HG03045 (cell line): ENCODE measurements at regions not wholly inside any gene's neighbourhood (a gene's known extent, or its start where the extent isn't known, plus 50 kb on each side); places are given as distances from the start of the nearest gene placed in this dataset.
A peak's percentile ranks its signal among the peaks of the same experiment; 100 is the strongest.

Experiments used
- ATAC-seq: cut with Tn5 transposase; IDR thresholded peaks from one replicate; pipeline ENCODE4 v1.9.1; 2021; ENCODE audit warnings: mild to moderate bottlenecking, moderate library complexity; ENCODE audit not compliant: unreplicated experiment

DNA sequence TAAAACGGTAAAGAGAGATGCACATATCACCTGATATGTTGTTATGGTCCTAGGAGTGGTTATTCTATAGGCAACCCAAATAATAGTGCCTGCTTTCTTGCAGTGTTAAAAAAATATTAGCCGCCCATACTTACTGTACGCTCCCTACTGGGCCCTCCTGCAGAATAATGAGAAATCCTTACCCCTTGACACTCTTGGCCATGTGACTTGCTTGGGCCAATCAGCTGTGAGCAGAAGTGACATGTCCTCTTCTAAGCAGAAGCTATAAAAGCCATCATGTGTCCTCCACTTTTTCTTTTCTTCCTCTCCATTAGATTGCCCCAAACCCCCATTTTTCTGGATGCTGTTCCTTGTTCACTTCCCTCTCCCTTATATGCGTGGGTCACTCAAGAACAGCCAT lies 90.5 kb upstream of the SPRED2 start:
- no peak for ATAC-seq

DNA sequence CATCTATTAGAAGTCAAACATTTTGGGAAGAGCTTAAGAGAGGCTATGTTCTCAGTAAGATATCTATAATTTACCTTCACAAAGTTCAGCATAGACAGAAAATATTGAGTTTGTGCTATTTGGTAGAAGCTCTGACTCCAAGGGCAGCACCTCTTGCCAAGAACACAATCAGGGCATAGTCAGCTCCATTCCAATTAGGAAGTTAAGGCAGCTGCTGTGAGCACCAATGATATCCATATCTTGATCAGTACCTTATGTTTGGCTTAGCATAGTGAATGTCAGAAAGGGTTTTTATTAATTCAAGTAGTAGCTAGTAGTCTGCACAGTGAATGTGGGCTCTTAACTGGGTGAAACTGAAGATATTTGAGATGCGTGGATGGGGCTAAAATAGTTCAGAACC lies 86.4 kb upstream of the SPRED2 start:
- no peak for ATAC-seq

DNA sequence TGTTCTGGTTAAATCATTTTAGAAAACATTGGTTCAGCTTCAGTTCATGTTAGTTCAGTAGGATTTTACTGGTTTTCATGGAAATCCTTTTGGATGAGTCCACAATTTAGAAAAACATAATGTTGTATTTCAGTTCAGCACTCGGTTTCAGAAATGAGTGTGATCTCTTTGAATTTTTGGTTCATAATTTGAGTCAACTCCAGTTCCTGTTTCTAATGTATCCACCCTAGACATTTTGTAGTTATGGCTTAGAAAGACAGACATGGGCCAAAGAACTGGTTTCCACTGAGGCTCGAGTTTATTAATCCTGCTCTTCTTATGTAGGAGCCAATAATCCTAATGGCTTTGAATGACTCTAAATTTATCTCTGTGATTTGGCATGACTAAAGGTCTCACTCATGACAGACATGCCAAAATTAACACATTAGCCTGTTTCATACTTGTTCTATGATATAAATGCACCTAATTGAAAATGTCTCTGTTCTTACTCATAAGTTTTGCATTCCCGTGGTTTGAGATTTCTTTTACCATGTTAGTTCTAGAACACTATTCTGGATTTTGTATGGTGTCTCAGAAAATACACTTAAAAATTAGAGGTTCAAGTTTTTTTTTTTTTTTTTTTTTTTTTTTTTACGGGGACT lies 82.3 kb upstream of the SPRED2 start:
- ATAC-seq, result no peak

DNA sequence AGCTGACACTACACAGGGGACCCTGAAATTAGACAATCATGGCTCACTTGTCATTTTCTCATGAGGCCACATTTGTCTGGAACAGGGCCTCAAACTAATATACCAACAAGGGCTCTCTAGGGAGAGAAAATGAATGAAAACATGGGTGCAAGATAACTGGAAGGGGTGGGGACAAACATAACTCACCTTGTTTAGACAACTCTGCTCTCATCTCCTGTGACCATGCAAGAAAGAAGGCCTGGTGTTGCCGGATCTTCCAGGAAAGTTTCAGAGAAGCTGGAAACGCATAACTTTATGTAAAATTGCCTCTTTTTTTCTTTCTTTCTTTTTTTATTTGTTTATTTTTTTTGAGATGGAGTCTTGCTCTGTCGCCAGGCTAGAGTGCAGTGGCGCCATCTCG lies 80.4 kb upstream of the SPRED2 start:
- no peak for ATAC-seq

DNA sequence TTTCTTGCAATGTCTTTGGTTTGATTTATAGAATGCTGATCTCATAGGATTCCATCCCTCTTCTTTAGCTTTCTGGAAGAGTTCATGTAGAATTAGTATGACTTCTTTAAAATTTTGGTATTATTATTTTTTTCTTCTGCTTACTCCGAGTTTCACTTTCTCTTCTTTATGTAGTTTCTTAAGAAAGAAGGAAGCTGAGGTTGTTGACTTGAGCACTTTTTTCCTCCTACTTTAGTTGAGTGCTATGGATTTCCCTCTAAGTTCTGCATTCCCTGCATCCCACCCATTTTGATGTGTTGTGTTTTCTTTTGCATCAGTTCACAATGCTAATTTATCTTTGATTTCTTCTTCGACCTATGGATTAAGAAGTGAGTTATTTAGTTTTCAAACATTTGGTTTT lies 78.9 kb upstream of the SPRED2 start:
- ATAC-seq, result no peak

DNA sequence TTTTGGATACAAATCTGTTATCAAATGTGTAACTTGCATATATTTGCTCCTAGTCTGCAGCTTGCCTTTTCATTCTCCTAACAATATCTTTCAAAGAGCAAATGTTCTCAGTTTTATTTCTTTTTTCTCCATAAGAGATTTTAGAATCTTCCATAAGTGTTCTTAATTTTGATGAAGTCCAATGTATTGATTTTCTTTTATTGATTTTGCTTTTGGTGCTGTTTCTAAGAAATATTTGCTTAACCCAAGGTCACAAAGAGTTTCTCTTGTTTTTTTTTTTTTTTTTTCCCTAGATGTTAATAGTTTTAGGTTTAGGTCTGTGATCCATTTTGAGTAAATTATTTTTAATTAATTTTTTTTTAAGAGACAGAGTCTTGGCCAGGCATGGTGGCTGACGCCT lies 75.8 kb upstream of the SPRED2 start:
- no peak for ATAC-seq

DNA sequence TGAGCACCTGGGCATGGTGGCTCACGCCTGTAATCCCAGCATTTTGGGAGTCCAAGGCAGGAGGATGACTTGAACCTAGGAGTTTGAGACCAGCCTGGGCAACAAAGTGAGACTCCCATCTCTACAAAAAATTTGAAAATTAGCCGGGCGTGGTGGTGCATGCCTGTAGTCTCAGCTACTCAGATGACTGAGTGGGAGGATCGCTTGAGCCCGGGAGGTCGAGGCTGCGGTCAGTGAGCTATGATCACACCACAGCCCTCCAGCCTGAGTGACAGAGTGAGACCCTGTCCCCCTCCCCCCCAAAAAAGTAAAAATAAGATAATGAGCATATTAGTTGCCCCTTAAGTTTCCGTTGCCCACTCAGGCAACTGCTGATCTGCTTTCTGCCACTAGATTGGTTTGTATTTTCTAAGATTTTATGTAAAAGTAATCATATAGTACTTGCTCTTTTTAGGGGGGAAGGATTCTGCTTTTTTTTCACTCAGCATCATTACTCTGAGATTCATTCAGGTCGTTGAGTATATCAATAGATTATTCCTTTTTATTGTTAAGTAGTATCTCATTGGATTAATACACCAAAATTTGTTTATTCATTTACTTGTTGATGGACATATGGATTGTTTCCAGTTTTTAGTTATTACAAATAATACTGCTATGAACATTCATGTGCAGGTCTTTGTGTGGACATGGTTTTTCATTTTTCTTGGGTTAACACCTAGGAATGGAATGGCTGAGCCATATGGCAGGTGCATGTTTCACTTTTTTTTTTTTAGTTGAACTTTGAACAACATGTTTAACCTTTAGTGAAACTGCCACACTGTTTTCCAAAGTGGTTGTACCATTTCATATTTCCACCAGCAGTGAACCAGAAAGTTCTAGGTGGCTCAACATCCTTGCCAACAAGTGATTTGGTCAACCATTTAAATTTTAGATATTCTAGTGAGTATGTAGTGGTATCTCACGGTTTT lies 75.0 kb upstream of the SPRED2 start:
- no peak for ATAC-seq

DNA sequence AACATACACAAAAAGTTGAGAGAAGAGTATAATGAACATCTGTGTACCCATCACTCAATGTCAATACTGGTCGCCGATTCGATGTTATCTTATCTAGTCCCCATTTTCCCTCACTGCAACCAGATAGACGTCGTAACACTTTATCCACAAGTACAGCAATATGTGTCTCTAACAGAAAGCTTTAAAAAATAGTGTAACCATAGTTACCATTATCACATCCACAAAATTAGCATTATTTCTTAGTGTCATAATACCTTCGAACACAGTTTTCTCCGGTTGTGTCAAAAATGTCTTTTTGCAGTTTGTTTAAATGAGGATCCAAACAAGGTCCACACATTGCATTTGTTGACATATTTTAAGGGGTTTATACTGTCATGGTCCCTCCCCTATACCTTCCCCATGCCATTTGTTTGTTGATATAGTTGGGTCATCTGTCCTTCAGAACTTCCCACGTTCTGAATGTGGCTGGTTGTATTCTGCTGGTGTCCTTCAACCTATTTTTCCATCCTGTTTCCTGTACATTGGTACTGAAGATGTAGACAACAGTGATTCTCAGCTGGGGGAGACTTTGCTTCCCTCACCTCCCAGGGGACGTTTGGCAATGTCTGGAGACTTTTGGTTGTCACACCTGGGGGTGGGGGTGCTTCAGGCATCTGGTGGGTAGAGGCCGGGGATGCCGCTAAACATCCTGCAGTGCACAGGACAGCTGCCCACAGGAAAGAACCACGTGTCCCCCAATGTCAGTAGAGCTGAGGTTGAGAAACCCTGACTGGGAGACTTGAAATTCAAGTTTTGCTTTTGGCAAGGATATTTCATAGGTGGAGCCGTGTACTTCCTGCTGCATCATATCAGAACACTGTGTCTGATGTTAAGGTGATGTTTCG lies 72.7 kb upstream of the SPRED2 start:
- ATAC-seq, result no peak

DNA sequence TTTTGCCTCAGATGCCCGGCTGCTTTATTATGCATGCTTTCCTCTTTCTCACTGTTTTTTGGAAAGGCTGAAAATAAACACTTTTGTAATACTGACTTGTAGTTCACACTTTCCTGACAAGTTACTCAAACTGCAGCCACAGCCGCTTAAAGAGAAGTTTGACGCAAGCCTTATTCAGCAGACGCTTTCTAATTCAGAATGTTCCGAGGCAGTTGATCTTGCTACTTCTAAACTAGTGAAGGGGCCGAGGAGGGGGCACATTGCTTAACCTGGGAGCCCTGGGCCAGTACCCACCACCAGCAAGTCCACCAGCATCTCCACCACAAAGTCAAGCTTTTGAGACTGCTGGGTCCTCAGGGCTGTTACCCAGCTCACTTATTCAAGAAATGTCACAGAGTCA lies 71.8 kb upstream of the SPRED2 start:
- ATAC-seq, result no peak

DNA sequence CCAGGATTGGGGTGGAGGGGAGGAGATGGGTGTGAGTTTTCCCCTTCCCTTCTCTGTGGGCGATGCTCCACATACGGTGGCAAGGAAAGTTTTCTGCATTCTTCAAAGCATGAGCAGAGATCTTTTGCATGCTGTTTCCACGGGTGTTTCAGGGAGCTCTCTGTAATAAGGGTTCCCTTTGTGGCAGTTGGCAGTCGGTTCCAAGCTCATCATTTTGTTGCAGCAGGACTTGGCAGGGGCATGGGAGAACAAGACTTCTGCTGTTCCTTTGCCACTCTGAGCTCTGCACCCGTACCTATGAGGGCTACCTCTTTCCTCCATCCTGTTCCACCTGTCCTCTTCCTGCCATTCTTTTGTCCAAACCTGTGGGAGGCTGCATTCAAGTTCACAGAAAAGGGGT lies 71.3 kb upstream of the SPRED2 start:
- ATAC-seq, result no peak

DNA sequence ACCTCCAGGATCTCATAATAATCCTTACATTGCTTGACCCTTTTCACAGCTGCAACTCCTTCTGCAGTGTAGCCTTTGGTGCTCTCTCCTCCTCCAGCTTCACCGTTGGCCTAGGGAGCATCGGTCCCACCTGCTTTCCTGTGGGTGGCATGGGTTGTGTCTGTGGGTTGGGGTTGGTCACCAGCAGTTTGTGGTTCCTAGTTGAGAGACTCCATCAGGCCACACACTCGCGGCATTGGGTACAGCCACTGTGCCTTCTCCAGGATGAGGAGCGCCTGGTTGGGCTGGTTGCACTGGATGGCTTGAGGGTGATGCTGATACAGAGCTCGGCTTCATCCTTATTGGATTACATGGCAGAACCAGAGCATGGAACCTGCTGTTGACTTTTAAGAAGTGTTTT lies 69.4 kb upstream of the SPRED2 start:
- no peak for ATAC-seq

DNA sequence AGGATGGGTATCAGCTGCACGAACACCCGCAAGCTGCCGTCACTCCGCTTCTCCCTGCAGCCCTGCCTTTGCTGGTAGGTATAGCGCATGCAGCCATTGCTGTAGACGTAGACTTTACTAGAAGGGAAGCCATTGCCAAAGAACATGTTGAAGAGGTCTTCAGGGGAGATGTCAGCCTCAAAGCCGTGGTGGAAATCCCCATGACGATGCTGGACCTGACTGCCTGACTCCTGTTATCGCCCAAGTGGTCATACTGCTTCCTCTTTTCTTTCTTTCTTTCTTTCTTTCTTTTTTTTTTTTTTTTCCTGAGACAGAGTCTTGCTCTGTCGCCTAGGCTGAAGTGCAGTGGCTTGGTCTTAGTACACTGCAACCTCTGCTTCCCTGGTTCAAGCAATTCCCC lies 68.7 kb upstream of the SPRED2 start:
- peak; percentile 56 for ATAC-seq

DNA sequence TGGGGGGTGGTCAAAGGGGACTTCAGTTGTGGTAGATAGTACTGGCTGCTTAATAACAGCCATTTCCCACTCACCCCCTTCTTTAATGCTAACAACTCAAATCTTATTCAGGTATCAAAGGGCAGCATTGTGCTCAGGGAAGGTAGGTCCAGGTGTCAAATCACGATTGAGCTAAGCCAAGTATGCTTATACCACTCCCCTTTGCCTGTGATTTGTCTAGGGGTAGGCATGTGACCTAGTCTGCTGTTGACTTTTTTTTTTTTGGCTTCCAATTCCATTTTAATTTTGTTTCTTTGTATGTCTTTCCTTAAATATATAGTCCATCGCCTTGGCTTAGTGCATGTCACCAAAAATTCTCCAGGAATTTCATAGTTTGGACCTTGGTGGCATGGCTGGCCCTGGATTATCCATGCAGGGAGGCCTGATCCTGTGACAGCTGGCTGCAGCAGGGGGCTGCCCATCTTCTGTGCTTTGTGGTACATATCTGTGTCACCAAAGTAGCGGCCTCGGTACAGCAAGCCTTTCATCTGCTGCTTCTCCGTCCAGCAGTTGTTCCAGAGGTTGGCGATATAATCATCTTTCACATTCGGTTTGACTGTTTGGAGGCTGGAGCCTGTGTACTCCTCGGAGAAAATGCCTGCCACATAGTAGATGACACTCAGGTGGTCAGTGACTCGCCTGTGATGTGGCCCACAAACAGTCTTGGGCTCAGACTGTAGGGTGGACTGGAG lies 68.1 kb upstream of the SPRED2 start:
- peak; percentile 45 for ATAC-seq

DNA sequence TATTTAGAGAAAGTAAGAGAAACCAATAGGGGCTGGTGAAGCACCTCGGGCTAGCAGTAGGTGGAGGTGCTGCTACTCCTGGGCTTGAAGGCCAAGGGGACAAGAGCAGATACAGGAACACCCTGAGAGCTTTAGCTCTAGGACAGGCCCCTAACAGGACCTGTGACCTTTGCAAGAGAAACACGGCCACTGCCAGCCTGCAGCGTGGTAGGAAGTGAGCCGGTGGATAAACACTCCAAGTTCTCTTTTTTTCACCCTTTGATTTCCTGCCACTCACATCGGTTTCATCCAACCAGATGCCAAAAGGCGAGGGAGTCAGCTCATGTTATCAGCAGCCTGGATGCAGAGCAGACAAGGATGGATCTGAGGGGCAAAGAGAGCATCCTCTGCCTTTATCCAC lies 66.8 kb upstream of the SPRED2 start:
- ATAC-seq, result no peak

DNA sequence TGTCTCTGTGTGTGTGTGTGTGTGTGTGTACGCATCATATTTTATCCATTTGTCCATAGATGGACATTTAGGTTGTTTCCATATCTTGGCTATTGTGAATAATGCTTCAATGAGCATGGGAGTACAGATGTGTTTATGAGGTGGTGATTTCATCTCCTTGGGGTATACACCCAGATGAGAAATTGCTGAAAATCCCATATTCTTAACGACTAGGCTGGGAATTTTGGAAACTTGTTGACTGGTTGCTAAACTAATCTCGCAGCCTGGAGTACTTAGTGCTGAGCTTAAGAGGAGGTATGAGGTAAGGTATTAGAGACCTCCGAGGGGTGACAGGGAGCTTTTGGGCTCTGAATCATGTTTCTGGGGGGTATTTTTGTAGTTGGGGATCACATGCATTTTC lies 66.0 kb upstream of the SPRED2 start:
- ATAC-seq, result no peak

DNA sequence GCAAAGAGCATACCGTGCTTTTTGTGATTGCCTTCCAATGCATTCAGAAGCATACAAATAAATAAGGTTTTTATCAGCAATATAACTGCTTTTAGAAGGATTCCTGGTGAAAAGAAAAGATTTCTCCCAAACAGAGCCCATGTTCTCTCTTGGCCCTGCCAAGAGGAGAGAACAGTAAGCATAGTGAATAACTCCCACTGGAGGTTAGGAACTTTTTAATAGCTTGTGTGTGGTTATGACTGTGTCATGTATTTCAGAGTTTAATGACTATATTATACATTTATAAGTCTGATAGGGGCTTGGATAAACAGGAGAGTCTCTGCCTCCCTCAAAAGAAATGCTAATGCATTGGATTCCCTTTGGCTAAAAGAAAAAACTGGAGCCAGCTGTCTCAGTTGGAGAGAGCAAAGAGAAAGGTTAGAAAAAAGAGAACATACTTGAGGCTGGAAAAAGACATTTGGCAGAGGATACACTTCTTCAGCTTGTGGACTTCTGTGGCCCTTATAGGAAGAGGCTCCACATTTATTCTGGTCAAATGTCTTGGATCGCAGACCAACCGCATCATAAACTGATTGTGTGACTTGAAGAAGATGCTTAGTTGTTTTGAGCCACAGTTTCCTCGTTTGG lies 63.0 kb upstream of the SPRED2 start:
- no peak for ATAC-seq

DNA sequence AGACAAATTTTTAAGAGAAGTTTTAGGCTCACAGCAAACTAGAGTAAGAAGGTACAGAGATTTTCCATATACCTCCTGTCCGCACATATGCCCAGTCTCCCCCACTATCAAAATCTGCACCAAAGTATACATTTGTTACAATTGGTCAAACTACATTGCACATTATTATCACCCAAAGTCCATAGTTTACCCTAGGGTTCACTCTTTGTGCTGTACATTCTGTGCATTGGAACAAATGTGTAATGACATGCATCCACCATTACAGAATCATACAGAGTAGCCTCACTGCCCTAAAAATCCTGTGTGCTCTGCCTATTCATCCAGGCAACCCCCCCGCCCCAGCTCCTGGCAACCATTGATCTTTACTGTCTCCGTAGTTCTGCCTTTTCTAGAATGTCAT lies 61.7 kb upstream of the SPRED2 start:
- no peak for ATAC-seq

DNA sequence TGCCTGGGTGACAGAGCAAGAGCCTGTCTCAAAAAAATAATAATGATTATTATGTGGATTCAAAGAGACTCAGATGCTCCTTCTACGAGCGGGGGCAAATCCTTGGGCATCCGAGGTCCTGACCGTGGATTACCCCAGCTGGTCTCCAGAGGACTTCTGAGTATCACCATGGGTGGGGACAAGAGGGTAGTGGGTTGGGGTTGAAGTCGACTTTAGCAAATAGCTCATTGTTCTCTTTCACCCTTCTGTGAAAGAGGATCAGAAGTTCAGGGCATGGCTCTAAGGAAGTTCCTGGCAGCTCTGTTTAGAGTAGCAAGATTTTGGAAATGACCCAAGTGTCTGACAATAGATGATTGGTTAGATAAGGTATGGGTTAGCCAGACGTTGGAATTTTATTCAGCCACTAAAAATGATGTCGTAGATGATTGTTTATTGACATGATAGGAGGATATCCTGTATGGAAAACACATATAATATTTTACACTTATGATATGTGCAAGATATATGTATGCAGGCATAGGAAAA lies 59.0 kb upstream of the SPRED2 start:
- ATAC-seq, result no peak

DNA sequence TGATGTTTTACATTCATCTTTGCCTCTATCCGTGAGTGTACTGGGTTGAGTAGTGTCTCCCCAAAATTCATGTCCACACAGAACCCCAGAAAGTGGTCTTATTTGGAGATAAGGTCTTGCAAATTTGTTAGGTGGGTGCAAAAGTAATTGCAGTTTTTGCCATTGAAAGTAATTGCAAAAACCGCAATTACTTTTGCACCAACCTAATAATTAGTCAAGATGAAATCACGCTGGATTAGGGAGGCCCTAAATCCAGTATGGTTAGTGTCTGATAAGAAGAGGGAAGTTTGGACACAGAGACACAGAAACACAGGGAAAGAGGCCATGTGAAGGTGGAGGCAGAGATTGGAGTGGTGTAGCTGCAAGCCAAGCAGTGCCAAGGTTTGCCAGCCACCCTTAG lies 57.8 kb upstream of the SPRED2 start:
- ATAC-seq, result no peak

DNA sequence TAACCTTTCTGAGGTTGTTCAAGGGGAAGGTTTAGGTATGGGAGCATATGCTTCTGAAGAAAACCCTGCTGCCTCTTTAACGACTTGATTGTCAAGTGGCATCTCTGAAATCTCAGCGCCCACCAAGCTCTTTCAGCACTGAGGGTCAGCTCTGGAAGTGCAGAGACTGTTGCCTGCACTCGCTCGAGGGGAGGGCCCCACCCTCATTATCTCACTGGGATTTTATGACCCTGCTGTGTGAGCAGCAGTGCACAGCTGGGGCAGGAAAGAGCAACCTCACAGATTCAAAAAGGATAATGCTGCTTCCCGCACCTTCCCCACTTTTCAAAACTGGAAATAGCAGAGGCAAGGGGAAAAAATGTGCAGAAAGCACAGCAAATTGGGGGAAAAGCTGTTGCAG lies 56.9 kb upstream of the SPRED2 start:
- ATAC-seq, result no peak
